HT1080 (cell line): ENCODE measurements at regions not wholly inside any gene's neighbourhood (a gene's known extent, or its start where the extent isn't known, plus 50 kb on each side); places are given as distances from the start of the nearest gene placed in this dataset.
A peak's percentile ranks its signal among the peaks of the same experiment; 100 is the strongest.

Source experiments
- DNase-seq: peaks from one replicate; pipeline ENCODE4 v3.0.0-alpha.2; 2015; ENCODE audit warnings: low read depth

GRCh38 chr2:54388076-54388475 lies 68.1 kb upstream of the SPTBN1 start:
- DNase-seq: no peak

GRCh38 chr2:54392555-54393324 lies 63.4 kb upstream of the SPTBN1 start:
- DNase-seq: no peak

- DNase-seq: no peak
Observed at GRCh38 chr2:54394392-54394791, 61.7 kb upstream of the SPTBN1 start.

DNA sequence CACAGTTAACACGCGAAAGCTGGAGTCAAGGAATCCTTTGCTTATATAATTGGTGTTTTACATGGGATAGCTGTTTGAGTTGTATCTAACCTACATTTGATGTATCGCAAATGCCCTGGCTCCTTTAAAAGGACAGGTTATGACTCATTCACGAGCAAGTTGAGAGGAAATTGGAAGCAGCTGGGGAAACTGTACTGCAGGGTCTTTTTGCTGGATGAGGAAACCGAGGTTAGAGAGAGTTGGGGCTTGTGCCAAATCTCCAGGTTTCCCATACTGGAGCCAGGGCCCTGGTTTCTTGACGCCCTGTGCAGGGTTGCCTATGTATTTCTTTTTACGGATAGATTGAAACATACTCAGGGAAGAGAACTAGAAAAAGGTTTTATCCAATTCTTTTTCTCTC lies 60.0 kb upstream of the SPTBN1 start:
- peak; percentile 58 for DNase-seq

- no peak for DNase-seq
Observed at GRCh38 chr2:54396798-54397197, 59.3 kb upstream of the SPTBN1 start.

DNA sequence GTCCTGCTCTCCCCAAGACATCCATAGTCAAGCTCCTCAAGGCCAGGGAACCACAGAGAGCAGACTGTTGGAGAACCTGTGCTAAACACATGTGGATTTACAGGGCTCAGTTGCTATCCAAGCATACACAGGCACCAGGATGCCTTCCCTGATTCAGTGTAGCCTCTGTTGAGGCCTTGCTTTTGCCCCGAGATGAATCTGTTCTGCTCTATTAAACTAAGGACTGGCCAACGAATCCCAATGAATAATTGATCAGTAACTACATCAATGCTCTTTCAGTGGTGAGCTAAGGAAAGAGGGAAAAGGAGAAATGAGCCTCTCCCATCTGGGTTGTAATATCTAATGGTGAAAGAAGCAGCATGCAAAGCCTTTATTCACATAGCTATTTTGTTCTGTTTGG lies 58.7 kb upstream of the SPTBN1 start:
- no peak for DNase-seq

DNA sequence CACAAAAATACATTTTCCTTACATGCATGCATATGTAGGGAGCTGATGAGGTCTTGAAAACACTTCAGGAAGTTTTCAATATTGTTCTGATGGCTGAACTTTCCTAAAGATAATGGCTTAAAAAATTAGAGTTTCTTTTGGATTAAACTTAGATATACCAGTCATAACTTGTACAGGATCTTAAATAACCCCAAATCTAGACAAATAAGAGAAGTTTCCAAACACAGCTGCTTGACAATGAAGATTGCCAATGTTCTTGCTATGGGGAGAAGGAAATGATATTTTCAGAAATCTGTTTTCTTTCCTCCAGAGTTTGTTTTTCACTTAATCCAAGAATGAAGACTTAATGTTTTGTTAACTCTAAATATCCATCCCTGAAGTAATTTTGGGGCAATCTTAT lies 54.6 kb upstream of the SPTBN1 start:
- no peak for DNase-seq

DNA sequence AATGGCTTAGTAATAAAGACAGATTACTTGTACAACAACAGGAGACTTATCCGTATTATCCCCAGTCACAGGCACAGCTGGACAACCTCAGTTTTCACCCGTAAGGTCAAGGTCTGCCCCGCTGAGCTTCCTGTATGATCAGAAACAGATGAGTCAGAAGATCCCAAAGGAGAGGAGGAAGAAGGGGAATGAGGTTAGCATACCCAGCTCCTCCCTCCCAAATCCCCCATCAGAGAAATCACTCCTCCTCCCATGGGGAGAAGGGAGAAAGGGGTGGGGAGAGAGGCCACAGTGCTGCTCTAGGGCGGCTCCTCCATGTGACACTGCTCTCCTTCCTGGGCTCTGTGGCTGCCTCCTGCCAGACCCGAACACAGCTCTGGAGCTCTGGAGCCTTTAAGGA lies 53.8 kb upstream of the SPTBN1 start:
- peak; percentile 81 for DNase-seq

- no peak for DNase-seq
Observed at GRCh38 chr2:54403512-54404238, 52.5 kb upstream of the SPTBN1 start.

DNA sequence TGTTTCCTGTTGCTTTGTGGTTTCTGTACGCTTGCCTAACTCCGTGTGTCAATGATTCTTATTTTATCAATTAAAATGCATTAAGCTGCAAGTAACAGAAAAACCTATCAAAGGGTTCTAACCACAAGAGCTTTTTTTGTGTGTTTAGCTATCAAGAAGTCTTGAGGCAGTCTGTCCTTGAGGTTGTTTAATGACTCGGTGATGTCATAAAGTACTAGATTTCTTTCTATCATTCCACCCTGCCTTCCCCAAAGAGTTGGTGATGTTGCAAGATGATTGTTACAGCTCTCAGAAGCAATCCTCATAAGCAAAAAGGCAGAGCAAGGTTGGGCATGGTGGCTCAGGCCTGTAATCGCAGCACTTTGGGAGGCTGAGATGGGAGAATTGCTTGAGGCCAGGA lies 51.9 kb upstream of the SPTBN1 start:
- DNase-seq: no peak

- DNase-seq: no peak
Observed at GRCh38 chr2:54406031-54406430, 50.1 kb upstream of the SPTBN1 start.
